ENCODE measurements at regions not wholly inside any gene's neighbourhood (a gene's known extent, or its start where the extent isn't known, plus 50 kb on each side); places are given as distances from the start of the nearest gene placed in this dataset.
A peak's percentile ranks its signal among the peaks of the same experiment; 100 is the strongest.

DNA sequence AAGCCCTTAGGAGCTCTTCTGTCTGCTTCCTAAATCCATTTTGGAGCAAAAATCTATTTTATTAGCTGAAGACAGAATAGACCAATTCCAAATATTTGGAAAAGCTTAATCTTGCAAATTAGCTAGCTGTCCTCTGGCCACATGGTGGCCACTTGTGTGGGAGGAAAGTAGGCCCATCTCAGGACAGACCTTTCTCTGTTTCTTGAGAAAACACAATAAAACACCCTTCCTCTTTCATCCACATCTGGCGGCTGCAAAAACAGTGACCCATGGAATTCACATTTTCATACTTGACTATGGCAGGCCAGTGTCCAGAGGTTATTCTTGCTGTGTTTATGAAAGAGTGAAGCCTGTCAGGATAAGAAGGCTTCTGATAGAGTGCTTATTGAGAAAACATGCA is 275.6 kb downstream of the PLPP3 start:
- no peaks in the 10 kb centered on the region for H3K9me3 ChIP-seq (ENCODE audit: control insufficient read depth, insufficient read depth, low read depth, low read length)
- H3K4me1 ChIP-seq (ENCODE audit: control insufficient read depth, extremely low read depth, insufficient read depth, low read length), result peaks cover 5% of the 10 kb centered on the region
- no peak overlapping the region for H3K27ac ChIP-seq (ENCODE audit: insufficient read depth, low read length)
- no peaks in the 10 kb centered on the region for H3K27me3 ChIP-seq (ENCODE audit: control insufficient read depth, insufficient read depth, low read length)
- DNase-seq (ENCODE audit: low read depth in 2 of 2), result no peak
- no peak overlapping the region for H2AFZ ChIP-seq (ENCODE audit: low read length)
- no peak overlapping the region for H3K9ac ChIP-seq (ENCODE audit: insufficient read depth, low read length)
- no peak for TF ChIP-seq EZH2 (IDR thresholded peaks at IDR 0.05; ENCODE audit: low read length, missing control alignments)
- TF ChIP-seq, protein P1, sequence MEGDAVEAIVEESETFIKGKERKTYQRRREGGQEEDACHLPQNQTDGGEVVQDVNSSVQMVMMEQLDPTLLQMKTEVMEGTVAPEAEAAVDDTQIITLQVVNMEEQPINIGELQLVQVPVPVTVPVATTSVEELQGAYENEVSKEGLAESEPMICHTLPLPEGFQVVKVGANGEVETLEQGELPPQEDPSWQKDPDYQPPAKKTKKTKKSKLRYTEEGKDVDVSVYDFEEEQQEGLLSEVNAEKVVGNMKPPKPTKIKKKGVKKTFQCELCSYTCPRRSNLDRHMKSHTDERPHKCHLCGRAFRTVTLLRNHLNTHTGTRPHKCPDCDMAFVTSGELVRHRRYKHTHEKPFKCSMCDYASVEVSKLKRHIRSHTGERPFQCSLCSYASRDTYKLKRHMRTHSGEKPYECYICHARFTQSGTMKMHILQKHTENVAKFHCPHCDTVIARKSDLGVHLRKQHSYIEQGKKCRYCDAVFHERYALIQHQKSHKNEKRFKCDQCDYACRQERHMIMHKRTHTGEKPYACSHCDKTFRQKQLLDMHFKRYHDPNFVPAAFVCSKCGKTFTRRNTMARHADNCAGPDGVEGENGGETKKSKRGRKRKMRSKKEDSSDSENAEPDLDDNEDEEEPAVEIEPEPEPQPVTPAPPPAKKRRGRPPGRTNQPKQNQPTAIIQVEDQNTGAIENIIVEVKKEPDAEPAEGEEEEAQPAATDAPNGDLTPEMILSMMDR (conservative IDR thresholded peaks at IDR 0.05 in 1 of 2, IDR thresholded peaks at IDR 0.05 in 1 of 2; ENCODE audit: low read depth in 1 of 2, low read length in 2 of 2), result no peak
- no peaks in the 10 kb centered on the region for H3K79me2 ChIP-seq (ENCODE audit: control insufficient read depth, insufficient read depth, low read length)
- no peaks in the 10 kb centered on the region for H3K36me3 ChIP-seq (ENCODE audit: control insufficient read depth, insufficient read depth, low read length)
- H3K4me3 ChIP-seq (replicated peaks in 1 of 4; ENCODE audit: control extremely low read depth in 1 of 4, insufficient read depth in 1 of 4, low read depth in 3 of 4, low read length in 4 of 4), result no peak overlapping the region
- H4K20me1 ChIP-seq (ENCODE audit: control insufficient read depth, extremely low read depth, insufficient read depth, low read length), result no peaks in the 10 kb centered on the region
- H3K4me2 ChIP-seq (ENCODE audit: extremely low read depth, insufficient read depth, low read length), result no peak overlapping the region

DNA sequence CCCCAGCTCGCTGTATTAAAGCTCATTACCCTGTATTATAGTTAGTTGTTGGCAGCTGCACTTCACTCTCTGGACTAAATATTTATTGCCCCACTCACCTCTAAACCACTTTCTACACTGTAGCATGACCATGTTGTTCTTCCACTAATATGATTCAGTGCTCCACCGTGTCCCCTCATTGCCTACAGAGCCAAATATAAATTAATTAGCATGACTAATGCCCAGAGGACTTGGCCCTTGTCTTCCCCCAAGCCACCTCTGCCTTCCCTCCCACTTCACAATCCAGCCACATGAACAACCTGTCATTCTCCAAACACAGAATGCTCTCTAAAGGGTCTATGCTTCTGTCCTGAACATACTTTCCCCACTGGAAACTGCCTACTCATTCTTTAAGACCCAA is 276.5 kb downstream of the PLPP3 start:
- no peaks in the 10 kb centered on the region for H3K36me3 ChIP-seq (ENCODE audit: control insufficient read depth, insufficient read depth, low read length)
- peaks cover 5% of the 10 kb centered on the region for H3K4me1 ChIP-seq (ENCODE audit: control insufficient read depth, extremely low read depth, insufficient read depth, low read length)
- TF ChIP-seq, protein P1 (conservative IDR thresholded peaks at IDR 0.05 in 1 of 2, IDR thresholded peaks at IDR 0.05 in 1 of 2; ENCODE audit: low read depth in 1 of 2, low read length in 2 of 2), result no peak
- no peak for TF ChIP-seq EZH2 (IDR thresholded peaks at IDR 0.05; ENCODE audit: low read length, missing control alignments)
- H3K4me3 ChIP-seq (replicated peaks in 1 of 4; ENCODE audit: control extremely low read depth in 1 of 4, insufficient read depth in 1 of 4, low read depth in 3 of 4, low read length in 4 of 4), result no peak overlapping the region
- H4K20me1 ChIP-seq (ENCODE audit: control insufficient read depth, extremely low read depth, insufficient read depth, low read length), result no peaks in the 10 kb centered on the region
- DNase-seq (ENCODE audit: low read depth in 2 of 2), result peak in 1 of 2 donors; percentile 62
- no peaks in the 10 kb centered on the region for H3K79me2 ChIP-seq (ENCODE audit: control insufficient read depth, insufficient read depth, low read length)
- no peaks in the 10 kb centered on the region for H3K9me3 ChIP-seq (ENCODE audit: control insufficient read depth, insufficient read depth, low read depth, low read length)
- H3K27ac ChIP-seq (ENCODE audit: insufficient read depth, low read length), result no peak overlapping the region
- H3K9ac ChIP-seq (ENCODE audit: insufficient read depth, low read length), result no peak overlapping the region
- no peaks in the 10 kb centered on the region for H3K27me3 ChIP-seq (ENCODE audit: control insufficient read depth, insufficient read depth, low read length)
- no peak overlapping the region for H2AFZ ChIP-seq (ENCODE audit: low read length)
- no peak overlapping the region for H3K4me2 ChIP-seq (ENCODE audit: extremely low read depth, insufficient read depth, low read length)

DNA sequence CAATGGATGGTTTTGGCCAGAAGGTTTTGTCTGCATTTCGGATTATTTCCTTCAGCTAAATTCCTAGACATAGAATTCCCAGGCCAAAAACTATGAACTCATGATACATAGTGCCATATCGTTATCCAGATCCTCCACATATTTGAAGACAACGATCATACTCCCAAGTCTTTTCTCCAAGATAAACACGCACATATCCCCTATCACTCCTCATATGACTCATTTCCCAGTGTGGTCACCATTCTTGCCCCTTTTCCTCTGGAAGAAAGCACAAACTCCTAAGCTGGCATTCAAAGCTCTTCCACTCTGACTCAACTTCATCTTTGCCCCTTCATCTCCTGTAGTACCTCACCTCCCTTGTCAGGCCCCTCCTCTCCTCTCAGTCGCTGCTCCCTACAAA is 277.6 kb downstream of the PLPP3 start:
- peak overlapping the region; percentile 41 for H3K4me2 ChIP-seq (ENCODE audit: extremely low read depth, insufficient read depth, low read length)
- H3K27ac ChIP-seq (ENCODE audit: insufficient read depth, low read length), result peak overlapping the region; percentile 29

More for the DNA sequence above, 277.6 kb downstream of the PLPP3 start:
- Histone ChIP-seq H2AFZ (ENCODE audit: low read length) (no peak overlapping the region), H3K4me1 (ENCODE audit: control insufficient read depth, extremely low read depth, insufficient read depth, low read length) (peaks cover 5% of the 10 kb centered on the region), H3K4me3 (replicated peaks in 1 of 4; ENCODE audit: control extremely low read depth in 1 of 4, insufficient read depth in 1 of 4, low read depth in 3 of 4, low read length in 4 of 4) (no peak overlapping the region), H3K36me3 (ENCODE audit: control insufficient read depth, insufficient read depth, low read length) (no peaks in the 10 kb centered on the region), H3K9me3 (ENCODE audit: control insufficient read depth, insufficient read depth, low read depth, low read length) (no peaks in the 10 kb centered on the region), H4K20me1 (ENCODE audit: control insufficient read depth, extremely low read depth, insufficient read depth, low read length) (no peaks in the 10 kb centered on the region), H3K79me2 (ENCODE audit: control insufficient read depth, insufficient read depth, low read length) (no peaks in the 10 kb centered on the region), H3K9ac (ENCODE audit: insufficient read depth, low read length) (no peak overlapping the region), H3K27me3 (ENCODE audit: control insufficient read depth, insufficient read depth, low read length) (no peaks in the 10 kb centered on the region)
- no peak for TF ChIP-seq EZH2 (IDR thresholded peaks at IDR 0.05; ENCODE audit: low read length, missing control alignments)
- TF ChIP-seq, protein P1 (conservative IDR thresholded peaks at IDR 0.05 in 1 of 2, IDR thresholded peaks at IDR 0.05 in 1 of 2; ENCODE audit: low read depth in 1 of 2, low read length in 2 of 2), result no peak
- DNase-seq (ENCODE audit: low read depth in 2 of 2), result peak; percentile 87 to 96
